Fibroblast of skin of left biceps (primary cell): ENCODE measurements at regions not wholly inside any gene's neighbourhood (a gene's known extent, or its start where the extent isn't known, plus 50 kb on each side); places are given as distances from the start of the nearest gene placed in this dataset.
A peak's percentile ranks its signal among the peaks of the same experiment; 100 is the strongest.

ENCODE experiments used
- DNase-seq, 2 experiments: peaks; one replicate each; pipeline ENCODE4 v3.0.0-alpha.2; 2013; ENCODE audit warnings: low read depth in 2 of 2

- no peak for DNase-seq
Measured at GRCh38 chr5:4487581-4487980, 652.5 kb upstream of the ADAMTS16 start.

DNA sequence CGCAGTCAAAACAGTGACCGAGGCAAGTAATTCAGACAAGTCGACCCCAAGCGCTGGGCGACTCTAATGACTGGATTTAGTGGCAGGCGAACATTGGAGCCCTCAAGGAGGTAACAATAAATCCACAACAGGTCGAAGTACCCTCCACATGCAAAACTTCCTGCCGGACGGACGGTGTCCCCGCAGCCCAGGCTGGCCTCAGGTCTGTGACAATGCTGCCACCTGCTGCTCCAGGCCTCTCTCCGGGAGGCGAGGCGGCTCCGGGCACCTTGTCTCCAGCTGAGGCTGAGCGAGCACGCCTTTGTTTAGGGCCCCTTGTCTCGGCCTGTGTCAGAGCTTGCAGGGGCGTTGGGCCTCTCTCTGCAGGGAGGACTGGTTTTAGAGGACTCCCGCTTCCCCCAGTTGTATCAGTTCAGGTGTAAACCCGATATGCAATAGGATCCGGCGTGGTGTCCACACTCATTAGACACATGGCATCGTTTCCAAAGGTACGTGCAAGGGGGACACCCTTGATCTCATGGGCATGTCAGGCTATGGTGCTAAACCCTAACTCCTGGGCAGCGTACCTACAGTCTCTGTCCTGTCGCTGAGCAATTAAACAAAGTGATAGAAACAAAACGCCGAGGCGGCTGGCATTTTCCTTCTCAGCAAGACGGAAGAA is 628.0 kb upstream of the ADAMTS16 start:
- peak; percentile 6 to 9 for DNase-seq

GRCh38 chr5:4513381-4513780 is 626.7 kb upstream of the ADAMTS16 start:
- DNase-seq: no peak

DNA sequence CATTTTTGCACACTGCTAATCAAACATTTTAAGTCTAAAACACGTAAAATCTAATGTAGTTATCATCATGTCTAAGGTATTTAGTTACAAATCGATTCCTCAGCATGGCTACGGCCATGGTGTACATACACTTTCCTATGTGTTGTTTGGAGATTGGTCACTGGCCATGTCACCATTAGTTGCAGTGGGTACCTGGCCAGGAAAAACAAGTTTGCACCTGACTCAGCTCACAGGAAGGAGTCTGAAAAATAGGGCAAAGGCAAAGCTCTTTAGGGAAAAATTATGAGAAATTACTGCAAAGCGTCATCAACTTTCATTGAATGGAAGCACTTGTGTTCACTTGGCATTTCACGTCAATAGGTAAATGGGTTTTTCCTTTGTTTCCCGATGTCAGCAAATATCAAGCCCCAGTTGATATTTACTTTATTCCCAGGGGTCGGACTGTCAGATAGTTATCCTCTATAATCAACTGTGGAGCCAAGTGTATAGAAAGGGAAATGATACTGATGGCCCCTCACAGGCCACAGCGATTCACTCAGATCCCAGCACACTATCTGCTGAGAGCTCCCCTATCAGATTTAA is 626.0 kb upstream of the ADAMTS16 start:
- no peak for DNase-seq

DNA sequence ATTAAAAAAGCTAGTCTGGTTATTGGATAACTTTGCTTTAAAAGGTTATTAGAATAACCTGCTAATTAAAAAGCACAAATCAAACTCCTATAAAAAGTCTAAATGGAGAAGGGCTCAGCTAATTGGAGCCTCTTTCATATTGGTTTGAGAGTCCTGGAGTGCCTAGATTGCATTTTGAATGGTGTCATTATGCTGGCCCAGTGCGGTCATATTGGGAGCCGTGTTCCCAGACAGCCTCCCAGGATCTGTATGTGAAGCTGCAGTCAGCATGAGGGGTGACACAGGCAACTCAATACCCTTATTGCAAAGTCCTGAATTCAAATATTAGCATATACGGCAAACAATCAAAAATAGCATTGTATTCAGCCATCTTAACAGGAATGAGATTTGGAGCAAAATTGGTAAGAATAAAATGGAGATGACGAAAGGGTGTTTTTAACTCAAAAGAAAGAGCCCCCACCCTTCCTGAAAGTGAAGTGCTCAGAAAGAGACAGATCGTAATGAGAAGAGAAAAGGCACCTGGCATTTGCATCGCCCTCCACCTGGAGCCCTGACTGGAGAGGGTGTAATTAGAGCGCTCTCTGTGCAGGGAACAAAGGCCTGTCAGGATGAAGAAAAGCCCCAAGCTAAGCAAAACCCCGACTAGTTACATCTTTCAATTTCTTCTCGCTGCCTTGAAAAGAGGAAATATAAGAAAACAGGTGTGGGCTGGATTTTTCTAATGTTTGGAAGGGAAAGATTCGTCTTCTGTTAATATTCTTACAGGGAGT is 621.0 kb upstream of the ADAMTS16 start:
- no peak for DNase-seq

- DNase-seq: peak in 1 of 2 experiments; percentile 3
Measured at GRCh38 chr5:4520559-4520958, 619.6 kb upstream of the ADAMTS16 start.

DNA sequence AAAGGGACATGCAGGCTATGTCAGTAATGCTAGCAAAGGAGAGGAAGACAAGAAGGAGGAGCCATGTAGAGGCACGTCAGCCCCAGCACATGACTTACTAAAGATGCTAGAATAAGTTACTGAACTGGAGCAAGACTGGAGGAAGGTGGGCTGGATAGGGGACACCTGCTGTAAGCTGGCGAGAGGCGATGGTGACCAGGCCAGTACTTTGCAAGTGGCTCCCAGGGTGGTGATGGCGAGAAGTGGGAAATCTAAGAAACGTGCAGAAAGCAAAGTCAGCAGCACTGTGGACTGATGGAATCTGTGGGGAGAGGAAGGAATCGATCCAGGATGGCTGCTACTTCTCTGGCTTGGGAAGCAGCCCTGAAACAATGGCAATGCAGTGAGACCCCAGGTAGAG is 617.1 kb upstream of the ADAMTS16 start:
- no peak for DNase-seq

DNA sequence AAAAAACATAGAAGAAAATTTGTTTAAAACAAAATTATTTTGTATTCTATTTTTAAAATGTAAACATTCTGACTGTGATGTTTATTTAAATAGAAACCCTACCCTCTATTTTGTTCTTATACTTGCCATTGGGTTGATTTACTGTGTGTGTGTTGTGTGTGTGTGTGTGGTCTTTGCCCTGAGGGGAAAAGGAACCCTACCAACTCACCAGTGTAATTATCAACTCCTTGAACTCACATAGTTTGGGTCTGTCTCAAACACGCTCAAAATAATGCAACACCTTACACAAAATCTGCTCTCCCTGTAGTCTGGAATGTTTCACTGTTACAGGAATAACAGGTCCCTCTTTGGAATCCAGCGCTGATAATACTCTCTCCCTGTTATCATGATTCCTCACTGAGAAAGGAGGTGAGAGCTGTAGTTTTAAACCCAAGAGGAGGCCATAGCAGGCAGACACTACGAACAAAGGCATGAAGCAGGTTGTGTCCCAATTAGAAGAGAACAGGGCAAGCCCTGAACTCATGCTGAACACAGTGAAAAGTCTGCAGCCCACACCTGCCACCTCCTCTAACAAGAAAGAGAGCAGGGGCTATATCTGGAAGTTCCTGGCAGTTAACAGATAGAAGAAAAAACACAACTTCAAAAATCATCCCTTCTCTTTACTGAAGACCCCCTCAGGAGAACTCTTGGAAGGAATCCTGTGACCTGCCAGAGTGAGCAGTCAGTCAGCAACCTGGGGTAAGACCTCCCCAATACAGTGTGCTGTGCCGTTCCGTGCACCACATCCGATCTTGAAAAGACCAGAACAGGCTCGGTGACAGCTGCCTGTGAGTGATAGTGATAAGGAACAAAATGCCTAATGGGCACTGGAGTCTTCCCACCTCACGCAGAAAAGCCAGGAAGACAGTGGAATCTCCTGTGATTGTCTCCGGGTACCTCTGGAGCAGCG is 608.1 kb upstream of the ADAMTS16 start:
- DNase-seq: no peak

- DNase-seq: no peak
Measured at GRCh38 chr5:4532705-4533080, 607.4 kb upstream of the ADAMTS16 start.

DNA sequence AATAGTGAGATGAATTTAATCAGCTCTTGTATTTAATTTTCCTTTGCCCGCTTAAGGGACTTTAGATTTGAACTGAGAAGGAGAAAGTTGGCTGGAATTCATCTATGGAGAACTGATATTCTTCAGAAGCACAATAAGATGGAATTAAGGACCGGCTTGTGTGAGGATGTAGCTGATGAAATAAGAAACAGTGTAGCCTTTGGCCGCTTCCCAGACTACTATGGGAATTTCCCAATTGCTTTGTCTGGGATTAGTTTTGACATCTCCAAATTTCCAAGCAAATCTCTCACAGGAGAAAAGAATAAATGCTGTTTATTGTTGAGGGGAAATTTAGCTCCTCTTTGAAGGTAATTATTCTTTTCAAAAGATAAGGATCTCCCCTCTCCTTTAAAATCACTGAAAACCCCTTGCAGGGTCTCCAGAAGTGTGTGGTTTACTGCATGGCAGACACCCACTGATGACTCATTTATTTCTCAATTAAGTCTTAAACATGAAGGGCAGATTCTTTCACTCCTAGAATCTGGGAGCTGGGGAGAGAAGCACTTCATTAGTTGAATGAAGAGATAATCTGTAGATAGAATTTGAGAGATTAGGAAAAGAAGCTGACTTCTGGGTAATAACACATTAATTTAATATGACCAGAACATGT is 606.5 kb upstream of the ADAMTS16 start:
- DNase-seq: peak in 1 of 2 experiments; percentile 9

DNA sequence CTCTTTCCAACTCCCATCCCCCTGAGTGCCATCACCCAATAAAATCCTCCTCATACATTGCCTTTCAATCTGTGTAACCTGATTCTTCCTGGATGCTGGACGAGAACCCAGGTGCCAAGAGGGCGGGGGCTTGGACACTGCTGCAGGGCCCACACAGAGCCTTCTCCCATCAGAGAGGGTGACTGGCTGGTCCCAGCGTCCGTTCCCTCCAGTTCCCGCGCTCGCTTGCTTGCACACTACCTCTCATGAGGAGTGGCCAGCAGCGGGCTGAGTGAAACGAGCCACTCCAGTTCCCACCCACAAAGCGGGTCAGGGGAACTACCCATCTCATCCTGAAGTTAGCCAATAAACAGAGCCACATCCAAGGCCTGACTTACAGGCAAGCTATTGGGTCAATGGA is 602.6 kb upstream of the ADAMTS16 start:
- DNase-seq: no peak

GRCh38 chr5:4540375-4541173 is 599.6 kb upstream of the ADAMTS16 start:
- no peak for DNase-seq

GRCh38 chr5:4541334-4541733 is 598.8 kb upstream of the ADAMTS16 start:
- DNase-seq: no peak

GRCh38 chr5:4542145-4542778 is 597.9 kb upstream of the ADAMTS16 start:
- DNase-seq: no peak

GRCh38 chr5:4544049-4544670 is 596.0 kb upstream of the ADAMTS16 start:
- DNase-seq: no peak

- no peak for DNase-seq
Measured at GRCh38 chr5:4547547-4547946, 592.6 kb upstream of the ADAMTS16 start.

- DNase-seq: no peak
Measured at GRCh38 chr5:4548341-4548740, 591.8 kb upstream of the ADAMTS16 start.

GRCh38 chr5:4549351-4549750 is 590.8 kb upstream of the ADAMTS16 start:
- no peak for DNase-seq

- DNase-seq: no peak
Measured at GRCh38 chr5:4551034-4551433, 589.1 kb upstream of the ADAMTS16 start.

DNA sequence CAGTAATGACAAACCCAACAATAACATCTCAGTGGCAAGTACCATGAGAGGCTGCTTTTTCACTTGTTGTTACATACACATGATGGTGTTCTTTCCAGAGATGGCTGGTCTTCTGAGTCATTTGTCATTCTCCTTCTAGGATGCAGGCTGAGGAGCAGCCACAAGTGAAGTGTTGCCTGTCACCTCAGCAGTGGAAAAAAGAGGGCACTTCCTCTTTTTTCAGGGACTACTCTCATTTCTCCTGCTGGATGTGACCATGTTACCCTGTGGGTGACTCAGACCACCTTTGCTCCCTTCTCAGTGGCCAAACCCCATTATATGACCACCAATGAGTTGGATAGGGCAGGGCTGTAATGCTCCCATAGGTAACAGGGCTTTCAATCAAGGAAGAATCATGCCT is 587.0 kb upstream of the ADAMTS16 start:
- no peak for DNase-seq
